ENCODE measurements at regions not wholly inside any gene's neighbourhood (a gene's known extent, or its start where the extent isn't known, plus 50 kb on each side); places are given as distances from the start of the nearest gene placed in this dataset.
"Not testable (repeated sequence)": the region's sequence is repeated elsewhere in the genome, so short reads cannot be mapped to it uniquely, and the experiment has no call there.

- DNase-seq (ENCODE audit: low spot score): no peak
Measured at GRCh38 chr2:47652061-47652690, 81.4 kb upstream of the KCNK12 start.

GRCh38 chr2:47651296-47651695 is 80.5 kb upstream of the KCNK12 start:
- no peak for DNase-seq (ENCODE audit: low spot score)

GRCh38 chr2:47650001-47650535 is 79.3 kb upstream of the KCNK12 start:
- DNase-seq (ENCODE audit: low spot score): no peak

- no peak for DNase-seq (ENCODE audit: low spot score)
Measured at GRCh38 chr2:47645246-47645645, 74.5 kb upstream of the KCNK12 start.

- DNase-seq (ENCODE audit: low spot score): no peak
Measured at GRCh38 chr2:47644351-47644750, 73.6 kb upstream of the KCNK12 start.

GRCh38 chr2:47641366-47641765 is 70.6 kb upstream of the KCNK12 start:
- DNase-seq (ENCODE audit: low spot score): no peak

- DNase-seq (ENCODE audit: low spot score): no peak
Measured at GRCh38 chr2:47640356-47640755, 69.6 kb upstream of the KCNK12 start.

- no peak for DNase-seq (ENCODE audit: low spot score)
Measured at GRCh38 chr2:47639467-47639866, 68.7 kb upstream of the KCNK12 start.

- no peak for DNase-seq (ENCODE audit: low spot score)
Measured at GRCh38 chr2:47638430-47638829, 67.6 kb upstream of the KCNK12 start.

- DNase-seq (ENCODE audit: low spot score): no peak
Measured at GRCh38 chr2:47636596-47637264, 65.9 kb upstream of the KCNK12 start.

GRCh38 chr2:47636176-47636575 is 65.4 kb upstream of the KCNK12 start:
- DNase-seq (ENCODE audit: low spot score): no peak

GRCh38 chr2:47632754-47633153 is 62.0 kb upstream of the KCNK12 start:
- no peak for DNase-seq (ENCODE audit: low spot score)

- DNase-seq (ENCODE audit: low spot score): no peak
Measured at GRCh38 chr2:47631792-47632398, 61.1 kb upstream of the KCNK12 start.

- DNase-seq (ENCODE audit: low spot score): no peak
Measured at GRCh38 chr2:47631306-47631705, 60.5 kb upstream of the KCNK12 start.

GRCh38 chr2:47629501-47630460 is 59.0 kb upstream of the KCNK12 start:
- DNase-seq (ENCODE audit: low spot score): no peak

- no peak for DNase-seq (ENCODE audit: low spot score)
Measured at GRCh38 chr2:47628904-47629303, 58.1 kb upstream of the KCNK12 start.

GRCh38 chr2:47626664-47627063 is 55.9 kb upstream of the KCNK12 start:
- no peak for DNase-seq (ENCODE audit: low spot score)

- not testable (repeated sequence) for DNase-seq (ENCODE audit: low spot score)
Measured at GRCh38 chr2:47623140-47623539, 52.4 kb upstream of the KCNK12 start.

GRCh38 chr2:47620770-47621437 is 50.1 kb upstream of the KCNK12 start:
- DNase-seq (ENCODE audit: low spot score): no peak

Data from activated CD4-positive, alpha-beta T cell treated with anti-CD3 and anti-CD28 coated beads, Interleukin-2, Interleukin-4, amounts not matched to agents 100 ng/mL and 50 ng/mL, durations not matched to agents 16 hours and 8 hours (primary cell).